Peyer's patch (tissue), 4 donors: ENCODE measurements at regions not wholly inside any gene's neighbourhood (a gene's known extent, or its start where the extent isn't known, plus 50 kb on each side); places are given as distances from the start of the nearest gene placed in this dataset.

Experiments
- DNase-seq, 3 donors: peaks; one replicate each; pipeline ENCODE4 v3.0.0-alpha.2; 2017 to 2019
- H3K27ac ChIP-seq, 4 donors: fragments of 200-600 bp; sonication (generic); one replicate each; pipeline ENCODE4 v1.5.1; 2016 to 2019
- H3K27me3 ChIP-seq, 2 donors: fragments of 200-600 bp; sonication (generic); one replicate each; pipeline ENCODE4 v1.5.1; 2019
- H3K36me3 ChIP-seq, 3 donors: fragments of 200-600 bp; sonication (generic); one replicate each; pipeline ENCODE4 v1.5.1; 2016 to 2019
- H3K4me1 ChIP-seq, 4 donors: fragments of 200-600 bp; sonication (generic); one replicate each; pipeline ENCODE4 v1.5.1; 2016 to 2019
- H3K4me3 ChIP-seq, 4 donors: fragments of 200-600 bp; sonication (generic); 1 replicate in 3 of 4; 2 replicates in 1 of 4; pipeline ENCODE4 v1.5.1; 2016 to 2019; ENCODE audit warnings: mild to moderate bottlenecking in 1 of 4
- H3K9me3 ChIP-seq, 4 donors: fragments of 200-600 bp; sonication (generic); one replicate each; pipeline ENCODE4 v1.5.1; 2016 to 2019; ENCODE audit warnings: mild to moderate bottlenecking in 1 of 4
- CTCF ChIP-seq, 6 experiments: fragments of 450-650 bp in 4 of 6; fragments of 200-600 bp in 2 of 6; sonication (generic) in 1 of 6; IDR thresholded peaks; one replicate each; pipeline ENCODE4 v1.5.1; 2017 to 2019; ENCODE audit warnings: antibody characterized with exemption in 6 of 6, mild to moderate bottlenecking in 3 of 6, moderate library complexity in 1 of 6
- POLR2A ChIP-seq, 2 donors: fragments of 450-650 bp; IDR thresholded peaks; one replicate each; pipeline ENCODE4 v1.5.1; 2017; ENCODE audit warnings: antibody characterized with exemption in 2 of 2, mild to moderate bottlenecking in 2 of 2, moderate library complexity in 2 of 2

DNA sequence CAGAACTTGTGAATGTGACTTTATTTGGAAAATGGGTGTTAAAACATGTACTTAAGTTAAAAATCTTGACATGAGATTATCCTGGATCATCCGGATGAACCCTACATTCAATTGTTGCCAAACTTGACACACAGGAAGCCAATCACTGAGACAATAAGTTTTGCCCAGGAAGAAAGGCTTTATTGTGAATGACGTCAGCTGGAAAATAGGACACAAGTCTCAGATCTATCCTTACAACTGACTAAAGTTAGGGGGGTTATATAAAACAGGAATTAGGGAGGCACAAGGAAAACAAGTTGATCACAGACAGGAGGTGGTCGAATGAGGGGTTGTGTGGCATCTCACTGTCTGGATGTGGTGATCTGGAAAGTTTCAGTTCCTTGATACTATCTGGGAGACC lies 126.9 kb downstream of the TTC8 start:
- DNase-seq, result no peak
- H3K9me3 ChIP-seq, result no peaks in the 10 kb centered on the region
- no peak overlapping the region for H3K4me3 ChIP-seq
- no peaks in the 10 kb centered on the region for H3K4me1 ChIP-seq
- H3K27ac ChIP-seq, result no peak overlapping the region
- no peaks in the 10 kb centered on the region for H3K36me3 ChIP-seq
- H3K27me3 ChIP-seq, result no peaks in the 10 kb centered on the region
- no peak for TF ChIP-seq POLR2A (IDR thresholded peaks at IDR 0.05)
- no peak for TF ChIP-seq CTCF (IDR thresholded peaks at IDR 0.05)

- no peak for TF ChIP-seq POLR2A (IDR thresholded peaks at IDR 0.05)
- no peak for TF ChIP-seq CTCF (IDR thresholded peaks at IDR 0.05)
- Histone ChIP-seq H3K36me3 (no peaks in the 10 kb centered on the region), H3K4me3 (no peak overlapping the region), H3K27me3 (no peaks in the 10 kb centered on the region), H3K27ac (no peak overlapping the region), H3K9me3 (no peaks in the 10 kb centered on the region), H3K4me1 (no peaks in the 10 kb centered on the region)
- no peak for DNase-seq
These were observed 128.4 kb downstream of the TTC8 start for GRCh38 chr14:88952901-88953300.

GRCh38 chr14:88955455-88955854 lies 131.0 kb downstream of the TTC8 start:
- TF ChIP-seq CTCF (IDR thresholded peaks at IDR 0.05) (no peak), POLR2A (IDR thresholded peaks at IDR 0.05) (no peak)
- H3K36me3 ChIP-seq, result no peaks in the 10 kb centered on the region
- H3K27ac ChIP-seq, result no peak overlapping the region
- no peak overlapping the region for H3K4me3 ChIP-seq
- no peaks in the 10 kb centered on the region for H3K4me1 ChIP-seq
- no peaks in the 10 kb centered on the region for H3K27me3 ChIP-seq
- no peak for DNase-seq
- H3K9me3 ChIP-seq, result no peaks in the 10 kb centered on the region

DNA sequence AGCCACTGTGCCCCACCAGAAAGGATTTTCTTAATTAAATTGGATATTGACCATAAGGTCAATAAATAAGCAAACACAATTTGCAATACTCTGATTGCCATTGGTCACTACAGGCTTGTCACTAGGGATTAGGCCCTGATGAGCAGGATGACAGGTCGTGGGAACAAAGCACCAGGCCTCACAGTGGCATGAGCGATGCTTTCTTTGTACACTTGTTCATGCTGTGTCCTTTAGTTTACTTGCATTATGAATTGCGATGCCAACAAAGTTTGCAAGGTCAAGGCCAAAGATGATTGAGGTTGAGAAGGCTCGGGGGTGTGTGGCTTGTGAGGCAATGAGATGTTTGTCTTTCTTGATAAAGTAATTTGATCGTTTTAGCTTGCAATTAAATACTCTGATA lies 136.0 kb downstream of the TTC8 start:
- Histone ChIP-seq H3K9me3 (no peaks in the 10 kb centered on the region), H3K4me1 (no peaks in the 10 kb centered on the region), H3K27me3 (no peaks in the 10 kb centered on the region), H3K36me3 (no peaks in the 10 kb centered on the region), H3K27ac (no peak overlapping the region), H3K4me3 (no peak overlapping the region)
- no peak for DNase-seq
- TF ChIP-seq CTCF (IDR thresholded peaks at IDR 0.05) (no peak), POLR2A (IDR thresholded peaks at IDR 0.05) (no peak)

DNA sequence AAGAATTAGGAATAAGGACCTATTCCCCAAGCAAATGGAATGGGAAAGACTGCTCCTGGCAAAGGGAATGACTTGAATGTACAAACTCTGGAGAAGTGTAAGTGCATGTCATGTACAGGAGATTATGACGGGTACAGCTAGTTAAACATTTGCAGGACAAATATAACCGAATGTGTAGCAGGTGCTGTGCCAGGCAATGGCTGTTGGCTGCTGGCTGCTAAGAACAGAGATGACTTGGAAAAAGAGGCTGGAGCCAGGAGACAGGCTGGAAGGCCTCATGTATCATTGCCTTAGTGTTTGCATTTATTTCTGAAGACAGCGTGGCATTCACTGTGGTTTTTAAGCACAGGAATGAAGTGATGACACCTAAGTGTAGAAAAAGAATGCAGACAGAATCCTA lies 136.8 kb downstream of the TTC8 start:
- Histone ChIP-seq H3K9me3 (no peaks in the 10 kb centered on the region), H3K4me3 (no peak overlapping the region), H3K27me3 (no peaks in the 10 kb centered on the region), H3K36me3 (no peaks in the 10 kb centered on the region), H3K4me1 (no peaks in the 10 kb centered on the region), H3K27ac (no peak overlapping the region)
- no peak for DNase-seq
- no peak for TF ChIP-seq CTCF (IDR thresholded peaks at IDR 0.05)
- no peak for TF ChIP-seq POLR2A (IDR thresholded peaks at IDR 0.05)

DNA sequence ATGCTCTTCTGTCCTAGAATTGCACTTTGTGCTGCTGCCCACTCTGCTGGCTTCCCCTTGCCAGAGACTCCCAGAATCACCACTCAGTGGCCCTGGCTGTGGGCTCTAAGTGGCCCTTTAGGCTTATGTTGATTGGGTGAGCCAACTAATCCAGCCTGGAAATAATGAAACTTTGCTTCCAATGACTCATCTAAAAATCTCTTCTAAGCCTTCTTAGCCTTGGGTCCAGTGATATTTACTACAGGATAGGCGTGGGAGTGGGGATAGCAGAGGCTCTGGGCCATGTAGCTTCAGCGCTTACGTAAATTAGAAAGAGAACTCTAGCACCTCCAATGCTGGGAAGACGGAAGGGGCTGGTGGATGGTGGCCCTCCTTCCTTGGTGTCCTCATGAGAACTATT lies 137.9 kb downstream of the TTC8 start:
- H3K36me3 ChIP-seq, result no peaks in the 10 kb centered on the region
- no peak for DNase-seq

More for the DNA sequence above, 137.9 kb downstream of the TTC8 start:
- Histone ChIP-seq H3K9me3 (no peaks in the 10 kb centered on the region), H3K27ac (no peak overlapping the region), H3K4me1 (no peaks in the 10 kb centered on the region), H3K27me3 (no peaks in the 10 kb centered on the region), H3K4me3 (no peak overlapping the region)
- TF ChIP-seq POLR2A (IDR thresholded peaks at IDR 0.05), result no peak
- TF ChIP-seq CTCF (IDR thresholded peaks at IDR 0.05), result no peak
